Heart left ventricle (tissue), 16 donors: ENCODE measurements at regions not wholly inside any gene's neighbourhood (a gene's known extent, or its start where the extent isn't known, plus 50 kb on each side); places are given as distances from the start of the nearest gene placed in this dataset.

Experiments
- ATAC-seq, 4 donors: fragments of 200-7000 bp; cut with Tn5 transposase; one replicate each; pipeline ENCODE4 v1.9.1; 2020 to 2022; ENCODE audit warnings: moderate library complexity in 4 of 4, mild to moderate bottlenecking in 3 of 4, moderate number of reproducible peaks in 1 of 4
- DNase-seq, 5 donors: peaks; one replicate each; pipeline ENCODE4 v3.0.0-alpha.2; 2020
- H3K27ac ChIP-seq, 12 donors: fragments of 200-600 bp; sonication (generic) in 4 of 12; one replicate each; pipeline versions ENCODE4 v1.5.0 to v1.8.0; 2016 to 2022; ENCODE audit warnings: mild to moderate bottlenecking in 2 of 12
- H3K27me3 ChIP-seq, 9 donors: fragments of 200-600 bp; sonication (generic) in 2 of 9; one replicate each; pipeline versions ENCODE4 v1.5.1 to v1.8.0; 2016 to 2022; ENCODE audit warnings: mild to moderate bottlenecking in 3 of 9
- H3K36me3 ChIP-seq, 9 donors: fragments of 200-600 bp; sonication (generic) in 2 of 9; one replicate each; pipeline versions ENCODE4 v1.5.0 to v1.8.0; 2018 to 2022; ENCODE audit warnings: mild to moderate bottlenecking in 2 of 9
- H3K4me1 ChIP-seq, 12 donors: fragments of 200-600 bp; sonication (generic) in 4 of 12; one replicate each; pipeline versions ENCODE4 v1.5.0 to v1.8.0; 2016 to 2022; ENCODE audit warnings: mild to moderate bottlenecking in 3 of 12
- H3K4me3 ChIP-seq, 12 donors: fragments of 200-600 bp; sonication (generic) in 4 of 12; one replicate each; pipeline versions ENCODE4 v1.5.0 to v1.8.0; 2017 to 2022; ENCODE audit warnings: mild to moderate bottlenecking in 9 of 12, moderate library complexity in 4 of 12
- H3K9me3 ChIP-seq, 12 donors: fragments of 200-600 bp; sonication (generic) in 4 of 12; one replicate each; pipeline versions ENCODE4 v1.5.0 to v1.8.0; 2016 to 2022; ENCODE audit warnings: mild to moderate bottlenecking in 1 of 12
- CTCF ChIP-seq, 12 donors: fragments of 200-600 bp; sonication (generic) in 4 of 12; IDR thresholded peaks; one replicate each; pipeline versions ENCODE4 v1.5.0 to v1.8.0; 2018 to 2022; ENCODE audit warnings: antibody characterized with exemption in 12 of 12, mild to moderate bottlenecking in 5 of 12
- POLR2A ChIP-seq, 2 donors: fragments of 450-650 bp; IDR thresholded peaks; one replicate each; pipeline ENCODE4 v1.6.1; 2017; ENCODE audit warnings: antibody characterized with exemption in 2 of 2, mild to moderate bottlenecking in 2 of 2, moderate library complexity in 2 of 2
- WGBS, 4 donors: extraction: QIAGEN DNeasy Blood & Tissue Kit in 2 of 4; methylation state at CpG; one replicate each; pipeline versions ENCODE4 v1.1.5 to v1.1.7; 2013 to 2018; 5-methylcytosine and 5-hydroxymethylcytosine counted together
- intact Hi-C, 10 donors: fragments of 100-400 bp; cut with DNase I; formaldehyde crosslinking; loops; one replicate each; pipeline versions ENCODE4 v1.11.1 to v1.14.2; 2022
- donor health status: ischemic (EF 13 %, LVEDD 7.1; RV severe dilation, severe dysfunction).
- donor health status: healthy with polysubstance abuse.
- donor health status: DM: no; HTN: yes; CAD: no.
- donor health status: DM: no; HTN: no; CAD: no.
- donor health status: ischemic (EF 25% LVEDD 6.9; RV normal size, moderate dysfunction).
- donor health status: ischemic (EF 25% LVEDD 5.7; RV mildly dilated, moderate dysfunction).
- donor health status: healthy.
- donor health status: DM: yes; HTN: yes; CAD: no.
- donor health status: ischemic (EF 35%, LVEDD 5.7; RV mildly dilated, moderate dysfunction).
- donor health status: nonischemic (EF 11% LVEDD 7.7; RV severe dilation, severe dysfunction).
- donor health status: DM: yes; HTN: yes; CAD: no.
- donor health status: PGD.
- donor health status: ischemic (EF 29% LVEDD 5.4; RV normal size, mild dysfunction).
- donor health status: nonischemic (EF 23%, LVEDD 6.1; RV moderate dilation, normal function).

DNA sequence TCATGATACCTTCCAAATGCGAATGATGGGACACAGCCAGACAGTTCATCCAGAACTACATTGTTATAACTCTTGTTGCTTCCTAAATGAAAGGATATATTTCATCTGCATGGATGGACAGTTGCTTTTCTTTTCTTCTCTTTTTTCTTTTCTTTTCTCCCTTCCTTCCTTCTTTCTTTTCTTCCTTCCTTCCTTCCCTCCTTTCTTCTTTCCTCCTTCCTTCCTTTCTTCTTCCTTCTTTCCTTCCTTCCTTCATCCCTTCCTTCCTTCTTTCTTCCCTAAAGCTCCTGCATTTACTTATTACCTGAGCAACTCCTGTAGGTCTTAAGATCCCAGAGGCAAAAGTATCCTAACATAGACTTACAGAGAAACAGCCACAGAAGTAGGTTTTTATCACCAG lies 221.6 kb downstream of the DUSP10 start:
- 55 to 62% (median 58%) methylated on average over 1 of the region's 1 CpG for WGBS, 4 donors
- H3K27me3 ChIP-seq = no peaks in the 10 kb centered on the region
- no peak overlapping the region for H3K27ac ChIP-seq
- TF ChIP-seq CTCF (IDR thresholded peaks at IDR 0.05) = no peak
- TF ChIP-seq POLR2A (IDR thresholded peaks at IDR 0.05) = no peak
- DNase-seq (no peak), ATAC-seq (no peak)
- intact Hi-C loops = no loop called here
- no peaks in the 10 kb centered on the region for H3K9me3 ChIP-seq
- H3K4me3 ChIP-seq = no peak overlapping the region
- no peaks in the 10 kb centered on the region for H3K36me3 ChIP-seq
- no peaks in the 10 kb centered on the region for H3K4me1 ChIP-seq

GRCh38 chr1:221521686-221522085 lies 220.2 kb downstream of the DUSP10 start:
- WGBS, 4 donors = 89 to 92% (median 89%) methylated on average over 3 of the region's 3 CpGs
- intact Hi-C loops = no loop called here

DNA sequence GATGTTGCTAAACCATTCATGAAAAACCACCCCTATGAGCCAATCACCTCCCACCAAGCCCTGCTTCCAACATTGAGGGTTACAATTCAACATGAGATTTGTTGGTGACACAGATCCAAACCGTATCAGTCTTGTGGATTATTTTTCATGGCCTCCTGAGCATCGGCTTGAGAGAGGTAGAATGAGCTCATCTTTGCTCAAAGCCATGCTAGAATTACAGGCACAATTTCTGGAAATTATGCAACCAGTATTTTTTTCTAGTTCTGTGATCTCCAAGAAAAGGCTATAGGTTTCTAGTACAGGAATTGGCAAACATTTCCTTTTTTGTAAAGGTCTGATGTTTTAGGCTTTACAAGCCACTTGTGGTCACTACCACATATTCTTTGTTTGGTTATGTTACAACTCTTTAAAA lies 219.4 kb downstream of the DUSP10 start:
- Histone ChIP-seq H3K4me1 (no peaks in the 10 kb centered on the region), H3K9me3 (no peaks in the 10 kb centered on the region), H3K27ac (no peak overlapping the region), H3K36me3 (no peaks in the 10 kb centered on the region), H3K4me3 (no peak overlapping the region), H3K27me3 (no peaks in the 10 kb centered on the region)
- WGBS, 4 donors = 83 to 92% (median 86%) methylated on average over 2 of the region's 2 CpGs
- TF ChIP-seq POLR2A (IDR thresholded peaks at IDR 0.05) (no peak), CTCF (IDR thresholded peaks at IDR 0.05) (no peak)
- ATAC-seq (no peak), DNase-seq (no peak)
- intact Hi-C loops = no loop called here

More at GRCh38 chr1:221521686-221522085, 220.2 kb downstream of the DUSP10 start:
- ATAC-seq (no peak), DNase-seq (no peak)
- no peak for TF ChIP-seq CTCF (IDR thresholded peaks at IDR 0.05)
- no peak for TF ChIP-seq POLR2A (IDR thresholded peaks at IDR 0.05)
- H3K4me1 ChIP-seq = no peaks in the 10 kb centered on the region
- no peaks in the 10 kb centered on the region for H3K9me3 ChIP-seq
- H3K36me3 ChIP-seq = no peaks in the 10 kb centered on the region
- no peak overlapping the region for H3K27ac ChIP-seq
- no peaks in the 10 kb centered on the region for H3K27me3 ChIP-seq
- no peak overlapping the region for H3K4me3 ChIP-seq

- no peaks in the 10 kb centered on the region for H3K27me3 ChIP-seq
- no peak overlapping the region for H3K27ac ChIP-seq
- intact Hi-C loops = no loop called here
- no peak for TF ChIP-seq POLR2A (IDR thresholded peaks at IDR 0.05)
- no peak for TF ChIP-seq CTCF (IDR thresholded peaks at IDR 0.05)
- H3K9me3 ChIP-seq = no peaks in the 10 kb centered on the region
- H3K4me1 ChIP-seq = no peaks in the 10 kb centered on the region
- H3K4me3 ChIP-seq = no peak overlapping the region
- ATAC-seq (no peak), DNase-seq (no peak)
- H3K36me3 ChIP-seq = no peaks in the 10 kb centered on the region
- WGBS, 4 donors = 66 to 77% (median 73%) methylated on average over 2 of the region's 2 CpGs
Measured at GRCh38 chr1:221525749-221526148, 216.1 kb downstream of the DUSP10 start.
